HPDE6-E6E7 (cell line): ENCODE measurements at regions not wholly inside any gene's neighbourhood (a gene's known extent, or its start where the extent isn't known, plus 50 kb on each side); places are given as distances from the start of the nearest gene placed in this dataset.

Source experiments
- DNase-seq: peaks from one replicate; pipeline ENCODE4 v3.0.0; 2011; ENCODE audit warnings: missing footprints; ENCODE audit errors: extremely low spot score

GRCh38 chr12:90401185-90401584, 553.8 kb downstream of the CCER1 start:
- DNase-seq, result no peak

GRCh38 chr12:90399357-90399756, 555.6 kb downstream of the CCER1 start:
- no peak for DNase-seq

GRCh38 chr12:90398285-90398836, 556.6 kb downstream of the CCER1 start:
- no peak for DNase-seq

GRCh38 chr12:90396556-90396955, 558.4 kb downstream of the CCER1 start:
- DNase-seq, result no peak

- no peak for DNase-seq
Observed at GRCh38 chr12:90393652-90394051, 561.3 kb downstream of the CCER1 start.

GRCh38 chr12:90393089-90393488, 561.9 kb downstream of the CCER1 start:
- DNase-seq, result no peak

- no peak for DNase-seq
Observed at GRCh38 chr12:90390947-90391346, 564.0 kb downstream of the CCER1 start.

GRCh38 chr12:90368081-90368480, 586.9 kb downstream of the CCER1 start:
- no peak for DNase-seq

- no peak for DNase-seq
Observed at GRCh38 chr12:90366286-90366685, 588.7 kb downstream of the CCER1 start.

- DNase-seq, result peak; percentile 22
Observed at GRCh38 chr12:90360300-90360699, 594.7 kb downstream of the CCER1 start.

GRCh38 chr12:90355711-90356355, 599.1 kb downstream of the CCER1 start:
- no peak for DNase-seq

- DNase-seq, result no peak
Observed at GRCh38 chr12:90343966-90344365, 611.0 kb downstream of the CCER1 start.

- no peak for DNase-seq
Observed at GRCh38 chr12:90342081-90342480, 612.9 kb downstream of the CCER1 start.

GRCh38 chr12:90339837-90340236, 615.1 kb downstream of the CCER1 start:
- DNase-seq, result no peak

- no peak for DNase-seq
Observed at GRCh38 chr12:90338365-90338764, 616.6 kb downstream of the CCER1 start.

GRCh38 chr12:90337018-90337417, 618.0 kb downstream of the CCER1 start:
- DNase-seq, result no peak

- DNase-seq, result no peak
Observed at GRCh38 chr12:90335566-90335965, 619.4 kb downstream of the CCER1 start.

- DNase-seq, result peak; percentile 3
Observed at GRCh38 chr12:90333939-90334338, 621.0 kb downstream of the CCER1 start.

- no peak for DNase-seq
Observed at GRCh38 chr12:90333424-90333823, 621.6 kb downstream of the CCER1 start.

GRCh38 chr12:90331821-90332220, 623.2 kb downstream of the CCER1 start:
- no peak for DNase-seq

- no peak for DNase-seq
Observed at GRCh38 chr12:90331262-90331661, 622.6 kb upstream of the ATP2B1 start.

- no peak for DNase-seq
Observed at GRCh38 chr12:90327793-90328743, 619.4 kb upstream of the ATP2B1 start.

- no peak for DNase-seq
Observed at GRCh38 chr12:90323217-90323616, 614.6 kb upstream of the ATP2B1 start.
